PC-3 (cell line): ENCODE measurements at regions not wholly inside any gene's neighbourhood (a gene's known extent, or its start where the extent isn't known, plus 50 kb on each side); places are given as distances from the start of the nearest gene placed in this dataset.

Source experiments
- ATAC-seq: fragments of 200-7000 bp; cut with Tn5 transposase; 2 replicates; pipeline ENCODE4 v1.9.1; 2020; ENCODE audit warnings: mild to moderate bottlenecking, moderate library complexity
- BruUV-seq: library from RNA; stranded (reverse); fragments of 400-500 nt; replicated peaks from 2 replicates; lab custom pipeline; 2021; lab: Mats Ljungman, UMichigan
- CTCF ChIA-PET: fragments of 300-600 bp; sonication (Branson Sonifier 250); formaldehyde crosslinking; loops from one replicate; lab custom pipeline; 2022; ENCODE audit warnings: antibody characterized with exemption; lab: Charles Lee
- POLR2A ChIA-PET: fragments of 300-600 bp; sonication (Branson Sonifier 250); formaldehyde crosslinking; loops from one replicate; lab custom pipeline; 2022; ENCODE audit warnings: antibody characterized with exemption; ENCODE audit not compliant: unreplicated experiment; lab: Charles Lee
- DNase-seq: peaks from one replicate; pipeline ENCODE4 v3.0.0-alpha.2; 2015
- H2AFZ ChIP-seq: fragments of 300-600 bp; sonication (generic); 2 replicates; pipeline ENCODE4 v1.6.0; 2016; ENCODE audit warnings: antibody characterized with exemption, low read length
- H3F3A ChIP-seq: fragments of 300-600 bp; sonication (generic); one replicate; pipeline ENCODE4 v1.6.0; 2017; ENCODE audit warnings: antibody characterized with exemption, low read length, control low read depth, mild to moderate bottlenecking; ENCODE audit not compliant: unreplicated experiment
- H3K27ac ChIP-seq: fragments of 300-600 bp; sonication (generic); 2 replicates; pipeline ENCODE4 v1.5.1; 2016; ENCODE audit warnings: mild to moderate bottlenecking, low read length
- H3K27me3 ChIP-seq: fragments of 300-600 bp; sonication (generic); 2 replicates; pipeline ENCODE4 v1.6.1; 2016; ENCODE audit warnings: low read length, mixed read lengths
- H3K36me3 ChIP-seq: fragments of 300-600 bp; sonication (generic); 2 replicates; pipeline ENCODE4 v1.6.1; 2016; ENCODE audit warnings: low read depth, mixed run types, low read length, mixed read lengths
- H3K4me1 ChIP-seq: fragments of 300-600 bp; sonication (generic); 2 replicates; pipeline ENCODE4 v1.5.1; 2016; ENCODE audit warnings: low read length; ENCODE audit not compliant: insufficient read depth
- H3K4me2 ChIP-seq: fragments of 300-600 bp; sonication (generic); 2 replicates; pipeline ENCODE4 v1.6.0; 2016; ENCODE audit warnings: low read length
- H3K4me3 ChIP-seq: fragments of 300-600 bp; sonication (generic); 2 replicates; pipeline ENCODE4 v1.5.1; 2016; ENCODE audit warnings: mild to moderate bottlenecking, low read length, mixed read lengths
- H3K79me2 ChIP-seq: fragments of 300-600 bp; sonication (generic); 2 replicates; pipeline ENCODE4 v1.6.1; 2017; ENCODE audit warnings: low read length, mixed read lengths
- H3K9ac ChIP-seq: fragments of 300-600 bp; sonication (generic); 2 replicates; pipeline ENCODE4 v1.6.0; 2016; ENCODE audit warnings: mild to moderate bottlenecking, low read length
- H3K9me2 ChIP-seq: fragments of 300-600 bp; sonication (generic); replicated peaks from 2 replicates; pipeline ENCODE4 v1.6.1; 2016; ENCODE audit warnings: mixed run types, low read length, mixed read lengths
- H3K9me3 ChIP-seq: fragments of 300-600 bp; sonication (generic); 2 replicates; pipeline ENCODE4 v1.6.1; 2016; ENCODE audit warnings: low read length, mixed read lengths
- H4K20me1 ChIP-seq: fragments of 300-600 bp; sonication (generic); 2 replicates; pipeline ENCODE4 v1.6.1; 2016; ENCODE audit warnings: low read length, mixed read lengths
- EZH2 ChIP-seq: fragments of 300-600 bp; sonication (generic); IDR thresholded peaks from one replicate; pipeline ENCODE4 v1.6.1; 2017; ENCODE audit warnings: antibody characterized with exemption, mild to moderate bottlenecking, low read length; ENCODE audit not compliant: unreplicated experiment
- EZH2phosphoT487 ChIP-seq: fragments of 300-600 bp; sonication (generic); IDR thresholded peaks from 2 replicates; pipeline ENCODE4 v1.6.1; 2018; ENCODE audit warnings: mild to moderate bottlenecking, antibody characterized with exemption, low read length, borderline replicate concordance
- intact Hi-C: fragments of 100-400 bp; cut with micrococcal nuclease; formaldehyde crosslinking; loops from 2 replicates; pipeline ENCODE4 v1.9.0; 2023
- TF ChIP-seq, protein P1 (sequence below): fragments of 300-600 bp; sonication (generic); conservative IDR thresholded peaks from 2 replicates; pipeline ENCODE4 v1.5.1; 2017; ENCODE audit warnings: antibody characterized with exemption, low read depth, mild to moderate bottlenecking, low read length

DNA sequence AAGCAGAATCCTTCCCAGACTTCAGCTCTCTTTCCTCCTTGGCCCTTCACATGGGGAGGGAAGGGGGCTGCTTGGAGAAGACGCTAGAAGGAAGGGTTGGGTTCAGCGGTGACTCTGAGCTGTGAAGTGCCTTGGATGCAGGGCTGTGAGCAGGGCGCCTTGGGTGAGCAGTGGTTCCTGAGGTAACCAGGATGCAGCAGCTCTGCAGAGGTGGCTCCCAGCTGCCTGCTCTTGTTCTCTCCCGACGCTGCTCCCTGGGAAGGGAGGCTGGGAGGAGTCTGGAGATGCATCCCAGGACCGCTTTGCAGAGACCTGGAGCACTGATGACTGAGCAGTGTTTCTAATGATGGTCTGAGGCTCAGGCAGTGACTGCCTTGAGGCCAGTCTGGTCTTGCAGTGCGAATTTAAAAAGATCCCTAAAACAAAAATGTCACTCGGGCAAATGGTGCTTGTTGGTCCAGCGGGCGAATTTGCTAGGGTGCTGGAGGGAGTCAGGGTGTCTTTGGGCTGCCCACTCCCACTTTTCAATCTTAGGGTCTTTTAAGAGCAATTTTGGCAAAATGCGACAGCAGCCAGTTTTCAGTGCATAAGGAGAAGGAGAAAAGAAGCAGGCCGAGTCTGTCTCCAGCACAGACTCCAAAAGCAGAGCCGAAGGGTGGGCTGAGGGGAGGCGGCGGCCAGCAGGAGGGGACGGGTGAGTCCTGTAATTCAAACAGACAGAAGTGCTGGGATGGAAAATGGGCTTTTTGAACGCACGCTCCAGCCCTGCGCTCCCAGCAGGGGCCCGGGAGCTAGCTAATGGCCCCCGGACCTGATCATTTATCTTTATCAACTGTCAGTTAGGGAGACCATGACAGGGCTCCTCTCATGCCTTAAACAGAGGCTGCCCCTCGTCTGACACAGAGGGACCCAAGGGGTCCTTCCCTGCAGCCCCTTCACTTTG lies 191.2 kb upstream of the SHH start:
- intact Hi-C loops = no loop called here
- ATAC-seq (no peak), DNase-seq (no peak)
- Histone ChIP-seq H3K79me2 (no peaks in the 10 kb centered on the region), H3F3A (no peaks in the 10 kb centered on the region), H3K27ac (no peak overlapping the region), H3K9ac (no peak overlapping the region), H3K36me3 (no peaks in the 10 kb centered on the region), H3K9me2 (no peaks in the 10 kb centered on the region), H3K4me2 (no peak overlapping the region), H4K20me1 (no peaks in the 10 kb centered on the region), H3K9me3 (no peaks in the 10 kb centered on the region), H3K27me3 (no peaks in the 10 kb centered on the region), H3K4me1 (no peaks in the 10 kb centered on the region; the same call in 1 of the 2 replicates), H2AFZ (no peak overlapping the region), H3K4me3 (no peak overlapping the region)
- CTCF ChIA-PET = no interaction called here
- TF ChIP-seq EZH2phosphoT487 = no peak
- TF ChIP-seq EZH2 = no peak
- TF ChIP-seq, protein P1, sequence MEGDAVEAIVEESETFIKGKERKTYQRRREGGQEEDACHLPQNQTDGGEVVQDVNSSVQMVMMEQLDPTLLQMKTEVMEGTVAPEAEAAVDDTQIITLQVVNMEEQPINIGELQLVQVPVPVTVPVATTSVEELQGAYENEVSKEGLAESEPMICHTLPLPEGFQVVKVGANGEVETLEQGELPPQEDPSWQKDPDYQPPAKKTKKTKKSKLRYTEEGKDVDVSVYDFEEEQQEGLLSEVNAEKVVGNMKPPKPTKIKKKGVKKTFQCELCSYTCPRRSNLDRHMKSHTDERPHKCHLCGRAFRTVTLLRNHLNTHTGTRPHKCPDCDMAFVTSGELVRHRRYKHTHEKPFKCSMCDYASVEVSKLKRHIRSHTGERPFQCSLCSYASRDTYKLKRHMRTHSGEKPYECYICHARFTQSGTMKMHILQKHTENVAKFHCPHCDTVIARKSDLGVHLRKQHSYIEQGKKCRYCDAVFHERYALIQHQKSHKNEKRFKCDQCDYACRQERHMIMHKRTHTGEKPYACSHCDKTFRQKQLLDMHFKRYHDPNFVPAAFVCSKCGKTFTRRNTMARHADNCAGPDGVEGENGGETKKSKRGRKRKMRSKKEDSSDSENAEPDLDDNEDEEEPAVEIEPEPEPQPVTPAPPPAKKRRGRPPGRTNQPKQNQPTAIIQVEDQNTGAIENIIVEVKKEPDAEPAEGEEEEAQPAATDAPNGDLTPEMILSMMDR = no peak
- POLR2A ChIA-PET = no interaction called here
- no TSS peak for BruUV-seq

- H3K9ac ChIP-seq = no peak overlapping the region
- no peaks in the 10 kb centered on the region for H3K9me2 ChIP-seq
- no peaks in the 10 kb centered on the region; the same call in 1 of the 2 replicates for H3K4me1 ChIP-seq
- H3F3A ChIP-seq = no peaks in the 10 kb centered on the region
- ChIA-PET CTCF (no interaction called here), POLR2A (no interaction called here)
- H3K36me3 ChIP-seq = no peaks in the 10 kb centered on the region
- no peak for DNase-seq
- no peaks in the 10 kb centered on the region for H4K20me1 ChIP-seq
- intact Hi-C loops = no loop called here
- TF ChIP-seq EZH2phosphoT487 = no peak
- TF ChIP-seq EZH2 = no peak
- TF ChIP-seq, protein P1 = no peak
- no peak overlapping the region for H2AFZ ChIP-seq
- no TSS peak for BruUV-seq
- no peak overlapping the region for H3K27ac ChIP-seq
- no peak overlapping the region for H3K4me3 ChIP-seq
- H3K9me3 ChIP-seq = no peaks in the 10 kb centered on the region
- H3K27me3 ChIP-seq = 0 out of 2 replicates have a peak, but pooled peaks cover 3% of the 10 kb centered on the region
- no peak overlapping the region for H3K4me2 ChIP-seq
- H3K79me2 ChIP-seq = no peaks in the 10 kb centered on the region
- no peak for ATAC-seq
Measured at GRCh38 chr7:156002362-156003066, 190.3 kb upstream of the SHH start.
